ENCODE measurements at regions not wholly inside any gene's neighbourhood (a gene's known extent, or its start where the extent isn't known, plus 50 kb on each side); places are given as distances from the start of the nearest gene placed in this dataset.

DNA sequence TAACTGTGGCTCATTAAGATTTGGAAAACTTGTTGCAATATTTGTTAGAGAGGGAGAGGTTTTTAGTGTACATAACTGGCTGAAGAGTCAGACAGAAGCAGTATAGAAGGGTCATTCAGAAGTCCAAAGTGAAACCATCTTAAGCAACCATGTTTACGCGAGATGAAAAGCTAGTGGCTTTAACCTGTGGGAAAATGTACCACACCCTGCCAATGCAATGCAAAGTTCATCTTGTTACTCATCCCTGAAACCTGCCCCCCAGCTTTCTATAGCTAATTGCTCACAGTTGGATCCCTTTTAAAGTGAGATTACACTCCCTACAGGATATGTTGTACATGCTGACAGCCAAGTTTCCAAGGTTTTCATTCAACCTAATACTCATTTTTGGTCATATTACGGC is 96.7 kb upstream of the RAPGEF2 start:
- Mint-ChIP-seq H3K4me3 (ENCODE audit: low read depth) (no peak overlapping the region), H3K36me3 (ENCODE audit: insufficient read depth) (no peaks in the 10 kb centered on the region), H3K27me3 (no peaks in the 10 kb centered on the region), H3K27ac (no peak overlapping the region), H3K9me3 (ENCODE audit: low read depth) (no peaks in the 10 kb centered on the region), H3K4me1 (ENCODE audit: low read depth) (peaks cover 4% of the 10 kb centered on the region)
- DNase-seq (ENCODE audit: low spot score, unreplicated experiment) = no peak
- TF ChIP-seq, protein P1, sequence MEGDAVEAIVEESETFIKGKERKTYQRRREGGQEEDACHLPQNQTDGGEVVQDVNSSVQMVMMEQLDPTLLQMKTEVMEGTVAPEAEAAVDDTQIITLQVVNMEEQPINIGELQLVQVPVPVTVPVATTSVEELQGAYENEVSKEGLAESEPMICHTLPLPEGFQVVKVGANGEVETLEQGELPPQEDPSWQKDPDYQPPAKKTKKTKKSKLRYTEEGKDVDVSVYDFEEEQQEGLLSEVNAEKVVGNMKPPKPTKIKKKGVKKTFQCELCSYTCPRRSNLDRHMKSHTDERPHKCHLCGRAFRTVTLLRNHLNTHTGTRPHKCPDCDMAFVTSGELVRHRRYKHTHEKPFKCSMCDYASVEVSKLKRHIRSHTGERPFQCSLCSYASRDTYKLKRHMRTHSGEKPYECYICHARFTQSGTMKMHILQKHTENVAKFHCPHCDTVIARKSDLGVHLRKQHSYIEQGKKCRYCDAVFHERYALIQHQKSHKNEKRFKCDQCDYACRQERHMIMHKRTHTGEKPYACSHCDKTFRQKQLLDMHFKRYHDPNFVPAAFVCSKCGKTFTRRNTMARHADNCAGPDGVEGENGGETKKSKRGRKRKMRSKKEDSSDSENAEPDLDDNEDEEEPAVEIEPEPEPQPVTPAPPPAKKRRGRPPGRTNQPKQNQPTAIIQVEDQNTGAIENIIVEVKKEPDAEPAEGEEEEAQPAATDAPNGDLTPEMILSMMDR (IDR thresholded peaks at IDR 0.05; ENCODE audit: unreplicated experiment) = no peak

DNA sequence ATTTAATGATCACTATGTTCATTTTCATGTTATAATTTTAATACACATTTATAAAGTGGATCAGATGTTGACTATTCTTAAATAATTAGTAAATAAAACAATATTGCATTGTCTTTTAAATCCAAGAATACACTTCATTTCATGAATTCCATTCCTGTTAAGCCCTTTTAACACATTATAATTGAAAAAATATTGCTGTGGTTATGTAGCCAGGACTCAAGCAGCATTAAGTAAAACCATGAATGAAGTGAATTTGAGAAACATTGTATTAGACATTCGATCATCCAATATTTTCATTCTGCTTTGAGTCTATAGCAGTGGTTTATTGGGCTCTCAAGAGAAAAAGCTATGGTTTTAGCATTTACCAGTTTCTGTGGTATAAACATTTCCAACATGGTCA is 94.2 kb upstream of the RAPGEF2 start:
- Mint-ChIP-seq H3K27me3 (no peaks in the 10 kb centered on the region), H3K4me3 (ENCODE audit: low read depth) (no peak overlapping the region), H3K27ac (no peak overlapping the region), H3K36me3 (ENCODE audit: insufficient read depth) (no peaks in the 10 kb centered on the region), H3K4me1 (ENCODE audit: low read depth) (peaks cover 4% of the 10 kb centered on the region), H3K9me3 (ENCODE audit: low read depth) (no peaks in the 10 kb centered on the region)
- TF ChIP-seq, protein P1 (IDR thresholded peaks at IDR 0.05; ENCODE audit: unreplicated experiment) = no peak
- DNase-seq (ENCODE audit: low spot score, unreplicated experiment) = no peak

DNA sequence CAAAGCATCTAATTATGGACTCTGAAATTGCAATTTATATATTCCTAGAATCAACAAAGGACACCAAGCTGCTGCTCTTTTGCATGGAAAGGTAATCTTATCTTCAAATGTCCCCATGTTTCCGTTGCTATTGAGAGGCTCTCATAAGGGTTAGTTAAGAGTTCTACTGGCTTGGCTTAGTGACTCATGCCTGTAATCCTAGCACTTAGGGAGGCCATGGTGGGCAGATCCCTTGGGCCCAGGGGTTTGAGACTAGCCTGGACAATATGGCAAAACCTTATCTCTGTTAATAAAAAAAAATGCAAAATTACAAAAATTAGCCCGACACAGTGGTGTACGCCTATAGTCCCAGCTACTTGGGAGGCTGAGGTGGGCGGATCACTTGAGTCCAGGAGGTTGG is 93.4 kb upstream of the RAPGEF2 start:
- Mint-ChIP-seq H3K27me3 (no peaks in the 10 kb centered on the region), H3K36me3 (ENCODE audit: insufficient read depth) (no peaks in the 10 kb centered on the region), H3K4me3 (ENCODE audit: low read depth) (no peak overlapping the region), H3K4me1 (ENCODE audit: low read depth) (peaks cover 4% of the 10 kb centered on the region), H3K27ac (no peak overlapping the region), H3K9me3 (ENCODE audit: low read depth) (no peaks in the 10 kb centered on the region)
- TF ChIP-seq, protein P1 (IDR thresholded peaks at IDR 0.05; ENCODE audit: unreplicated experiment) = no peak
- no peak for DNase-seq (ENCODE audit: low spot score, unreplicated experiment)

DNA sequence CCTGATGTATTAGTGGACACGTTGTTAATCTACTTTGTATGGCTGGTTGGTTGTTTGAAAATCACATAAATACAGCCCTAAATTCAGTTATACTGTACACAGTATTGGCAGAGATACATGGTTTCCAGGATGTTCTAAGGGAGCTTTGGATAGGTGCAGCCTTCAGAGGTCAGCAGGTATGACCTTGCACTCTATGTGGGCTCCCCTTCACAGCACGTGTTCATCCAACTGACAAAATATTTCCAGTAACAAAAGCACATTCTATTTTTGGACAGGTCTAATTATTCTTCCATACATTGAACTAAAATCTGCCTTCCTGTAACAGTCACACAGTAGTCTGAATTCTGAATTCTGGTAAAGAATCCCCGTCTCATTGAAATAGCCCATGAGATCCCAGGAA is 92.8 kb upstream of the RAPGEF2 start:
- Mint-ChIP-seq H3K9me3 (ENCODE audit: low read depth) (no peaks in the 10 kb centered on the region), H3K4me1 (ENCODE audit: low read depth) (peaks cover 4% of the 10 kb centered on the region), H3K27ac (no peak overlapping the region)

DNA sequence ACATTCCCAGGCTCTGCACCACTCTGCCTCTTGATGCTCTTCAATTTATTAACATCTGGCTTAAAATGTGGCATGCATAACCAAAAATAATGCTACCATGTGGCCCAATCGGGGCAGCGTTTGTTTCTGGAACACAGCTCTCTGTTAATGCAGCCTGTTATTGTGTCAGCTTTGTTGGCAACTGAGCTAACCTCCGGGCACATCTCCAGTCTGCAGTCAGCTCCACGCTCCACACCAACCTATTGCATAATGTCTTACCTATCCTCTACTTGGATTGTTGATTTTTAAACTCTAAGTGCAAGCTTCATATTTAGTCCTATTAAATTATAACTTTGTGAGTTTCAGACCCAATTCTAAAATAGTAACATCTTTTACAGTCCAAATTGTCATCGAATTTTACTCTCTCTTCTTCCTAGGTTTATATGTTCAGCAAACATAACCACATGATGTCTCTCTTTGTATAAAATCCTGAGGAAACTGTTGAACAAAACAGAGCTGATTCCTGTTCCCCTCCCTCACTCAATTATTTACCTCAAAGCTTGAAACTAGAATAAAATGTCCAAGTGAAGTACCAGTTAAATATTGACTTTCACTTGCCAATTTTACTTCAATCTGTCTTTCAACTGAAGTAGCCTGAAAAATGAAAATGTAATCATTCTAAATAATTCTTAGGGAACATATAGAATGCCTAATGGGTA is 92.2 kb upstream of the RAPGEF2 start:
- Mint-ChIP-seq H3K36me3 (ENCODE audit: insufficient read depth) (no peaks in the 10 kb centered on the region), H3K9me3 (ENCODE audit: low read depth) (no peaks in the 10 kb centered on the region), H3K27ac (no peak overlapping the region), H3K4me1 (ENCODE audit: low read depth) (peaks cover 4% of the 10 kb centered on the region), H3K4me3 (ENCODE audit: low read depth) (no peak overlapping the region), H3K27me3 (no peaks in the 10 kb centered on the region)
- TF ChIP-seq, protein P1 (IDR thresholded peaks at IDR 0.05; ENCODE audit: unreplicated experiment) = no peak
- DNase-seq (ENCODE audit: low spot score, unreplicated experiment) = no peak

More for the DNA sequence above, 92.8 kb upstream of the RAPGEF2 start:
- no peak for DNase-seq (ENCODE audit: low spot score, unreplicated experiment)
- Mint-ChIP-seq H3K27me3 (no peaks in the 10 kb centered on the region), H3K4me3 (ENCODE audit: low read depth) (no peak overlapping the region), H3K36me3 (ENCODE audit: insufficient read depth) (no peaks in the 10 kb centered on the region)
- TF ChIP-seq, protein P1 (IDR thresholded peaks at IDR 0.05; ENCODE audit: unreplicated experiment) = no peak

All from progenitor cell of endocrine pancreas (in vitro differentiated cells).